ENCODE measurements at regions not wholly inside any gene's neighbourhood (a gene's known extent, or its start where the extent isn't known, plus 50 kb on each side); places are given as distances from the start of the nearest gene placed in this dataset.

- Histone ChIP-seq H3K4me2 (ENCODE audit: insufficient read depth, low read length, poor library complexity, severe bottlenecking) (no peak overlapping the region), H4K8ac (ENCODE audit: low read depth, low read length) (no peak overlapping the region), H3K4me3 (ENCODE audit: low read length in 2 of 2) (no peak overlapping the region), H3K27ac (replicated peaks; ENCODE audit: low read length) (no peak overlapping the region), H3K23ac (ENCODE audit: low read depth, low read length, poor library complexity) (no peak overlapping the region), H2AFZ (ENCODE audit: low read length) (no peak overlapping the region), H4K91ac (ENCODE audit: low read depth, low read length, poor library complexity) (no peak overlapping the region), H3K14ac (ENCODE audit: low read length) (no peak overlapping the region), H2AK5ac (ENCODE audit: low read depth, low read length) (no peak overlapping the region), H3K9me3 (replicated peaks in 1 of 2; ENCODE audit: control insufficient read depth in 2 of 2, insufficient read depth in 1 of 2, low read depth in 1 of 2, low read length in 2 of 2) (no peaks in the 10 kb centered on the region), H3K9ac (ENCODE audit: low read depth, low read length, poor library complexity) (no peak overlapping the region), H3K18ac (ENCODE audit: low read length) (no peak overlapping the region), H3K4ac (ENCODE audit: low read length) (no peak overlapping the region), H3K79me1 (ENCODE audit: low read depth, low read length) (no peaks in the 10 kb centered on the region), H3K27me3 (ENCODE audit: control insufficient read depth in 3 of 3, insufficient read depth in 3 of 3, low read depth in 1 of 3, low read length in 3 of 3) (no peaks in the 10 kb centered on the region), H2BK12ac (ENCODE audit: low read length) (no peak overlapping the region), H3K4me1 (ENCODE audit: control insufficient read depth in 2 of 2, insufficient read depth in 1 of 2, low read depth in 1 of 2, low read length in 2 of 2) (peaks cover 0 to 4% of the 10 kb centered on the region in 2 donors), H2BK120ac (ENCODE audit: low read depth, low read length) (no peak overlapping the region), H2BK15ac (ENCODE audit: low read length) (no peak overlapping the region), H3K36me3 (replicated peaks in 1 of 2; ENCODE audit: control insufficient read depth in 2 of 2, insufficient read depth in 2 of 2, low read length in 2 of 2) (no peaks in the 10 kb centered on the region), H2BK5ac (ENCODE audit: low read length) (no peak overlapping the region)
- no peak for DNase-seq (ENCODE audit: low spot score)
- no CpG with 5 or more reads among the region's 3 CpGs for WGBS, 2 donors (ENCODE audit: extremely low coverage in 2 of 2, insufficient read length in 2 of 2, insufficient replicate concordance in 1 of 2)
Observed at GRCh38 chr4:125191232-125191631, 123.5 kb upstream of the FAT4 start.

DNA sequence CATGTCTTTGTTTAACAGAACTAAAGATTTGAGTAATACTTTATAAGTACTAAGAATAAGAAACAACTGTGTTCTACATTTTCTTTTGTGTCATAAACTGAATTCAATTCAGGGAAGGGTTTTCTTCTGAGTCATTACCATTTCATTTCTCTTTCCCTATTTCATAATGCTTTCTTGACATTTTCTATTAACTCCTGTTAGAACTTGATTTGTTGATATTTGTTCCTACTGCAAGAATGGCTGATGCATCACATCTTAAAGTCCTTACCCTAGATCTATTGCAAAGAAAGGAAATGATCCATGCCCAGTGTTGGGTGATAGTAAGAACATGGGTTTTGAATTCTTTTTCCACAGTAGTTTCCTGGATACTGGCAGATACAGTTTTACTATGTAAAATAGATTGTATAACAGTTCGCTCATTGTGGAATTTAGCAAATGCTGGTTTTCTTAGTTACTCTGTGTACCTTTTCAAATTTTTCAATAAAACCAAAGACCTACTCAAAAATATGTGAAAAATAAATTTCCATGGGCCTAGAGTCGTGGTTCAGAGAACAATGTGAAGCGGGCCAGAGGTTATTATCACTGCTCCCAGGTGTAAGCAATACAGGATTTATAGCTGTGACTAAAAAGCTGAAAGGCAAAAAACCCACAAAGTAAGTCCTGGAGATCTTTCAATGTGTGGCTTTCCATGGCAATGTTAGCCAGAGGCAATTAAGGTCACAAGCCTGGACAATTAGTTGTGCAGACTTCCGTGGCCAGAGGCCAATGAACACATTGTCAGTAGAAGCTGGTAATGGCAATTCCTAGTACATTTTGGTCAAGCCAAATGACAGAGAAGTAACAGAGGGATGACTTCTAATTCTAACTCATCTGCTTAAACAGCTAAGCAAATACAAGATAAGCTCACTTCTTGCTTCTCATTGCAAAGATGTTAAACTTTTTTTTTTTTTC lies 127.3 kb upstream of the FAT4 start:
- Histone ChIP-seq H4K8ac (ENCODE audit: low read depth, low read length) (no peak overlapping the region), H3K14ac (ENCODE audit: low read length) (no peak overlapping the region), H2AFZ (ENCODE audit: low read length) (no peak overlapping the region), H2BK120ac (ENCODE audit: low read depth, low read length) (no peak overlapping the region), H2BK12ac (ENCODE audit: low read length) (no peak overlapping the region), H3K27ac (replicated peaks; ENCODE audit: low read length) (no peak overlapping the region), H3K9ac (ENCODE audit: low read depth, low read length, poor library complexity) (no peak overlapping the region), H3K18ac (ENCODE audit: low read length) (no peak overlapping the region), H3K79me1 (ENCODE audit: low read depth, low read length) (no peaks in the 10 kb centered on the region), H3K23ac (ENCODE audit: low read depth, low read length, poor library complexity) (no peak overlapping the region), H3K36me3 (replicated peaks in 1 of 2; ENCODE audit: control insufficient read depth in 2 of 2, insufficient read depth in 2 of 2, low read length in 2 of 2) (no peaks in the 10 kb centered on the region), H2BK5ac (ENCODE audit: low read length) (no peak overlapping the region), H3K27me3 (ENCODE audit: control insufficient read depth in 3 of 3, insufficient read depth in 3 of 3, low read depth in 1 of 3, low read length in 3 of 3) (no peaks in the 10 kb centered on the region), H3K4me2 (ENCODE audit: insufficient read depth, low read length, poor library complexity, severe bottlenecking) (no peak overlapping the region), H3K4me3 (ENCODE audit: low read length in 2 of 2) (no peak overlapping the region), H3K4me1 (ENCODE audit: control insufficient read depth in 2 of 2, insufficient read depth in 1 of 2, low read depth in 1 of 2, low read length in 2 of 2) (peaks cover 0 to 4% of the 10 kb centered on the region in 2 donors), H4K91ac (ENCODE audit: low read depth, low read length, poor library complexity) (no peak overlapping the region), H2AK5ac (ENCODE audit: low read depth, low read length) (no peak overlapping the region), H3K9me3 (replicated peaks in 1 of 2; ENCODE audit: control insufficient read depth in 2 of 2, insufficient read depth in 1 of 2, low read depth in 1 of 2, low read length in 2 of 2) (no peaks in the 10 kb centered on the region), H2BK15ac (ENCODE audit: low read length) (no peak overlapping the region), H3K4ac (ENCODE audit: low read length) (no peak overlapping the region)
- no peak for DNase-seq (ENCODE audit: low spot score)
- WGBS, 2 donors (ENCODE audit: extremely low coverage in 2 of 2, insufficient read length in 2 of 2, insufficient replicate concordance in 1 of 2): no CpG with 5 or more reads among the region's 4 CpGs

DNA sequence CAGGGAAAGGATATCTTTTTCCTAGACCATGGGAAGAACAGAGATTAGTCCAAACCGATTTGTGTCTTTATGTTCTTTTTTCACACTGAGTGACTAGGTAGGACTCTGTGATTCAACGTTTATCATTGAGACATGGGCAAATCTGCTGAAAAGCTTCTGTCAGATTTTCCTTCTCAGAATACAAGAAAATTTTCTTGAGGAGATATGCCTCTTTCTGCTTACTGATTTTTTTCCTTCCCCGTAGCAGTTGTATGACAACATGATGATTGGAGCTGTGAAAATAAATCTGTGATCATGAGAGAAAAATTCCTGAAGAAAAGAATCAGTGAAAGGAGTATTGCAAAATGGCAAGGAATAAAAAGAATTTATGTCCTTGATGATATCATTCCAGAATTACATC lies 130.6 kb upstream of the FAT4 start:
- no CpG with 5 or more reads among the region's 3 CpGs for WGBS, 2 donors (ENCODE audit: extremely low coverage in 2 of 2, insufficient read length in 2 of 2, insufficient replicate concordance in 1 of 2)
- Histone ChIP-seq H4K91ac (ENCODE audit: low read depth, low read length, poor library complexity) (no peak overlapping the region), H2BK12ac (ENCODE audit: low read length) (no peak overlapping the region), H3K79me1 (ENCODE audit: low read depth, low read length) (no peaks in the 10 kb centered on the region), H3K9ac (ENCODE audit: low read depth, low read length, poor library complexity) (no peak overlapping the region), H3K14ac (ENCODE audit: low read length) (no peak overlapping the region), H4K8ac (ENCODE audit: low read depth, low read length) (no peak overlapping the region), H2BK5ac (ENCODE audit: low read length) (no peak overlapping the region), H3K4ac (ENCODE audit: low read length) (no peak overlapping the region), H3K27me3 (ENCODE audit: control insufficient read depth in 3 of 3, insufficient read depth in 3 of 3, low read depth in 1 of 3, low read length in 3 of 3) (no peaks in the 10 kb centered on the region), H3K4me2 (ENCODE audit: insufficient read depth, low read length, poor library complexity, severe bottlenecking) (no peak overlapping the region), H2BK15ac (ENCODE audit: low read length) (no peak overlapping the region), H3K9me3 (replicated peaks in 1 of 2; ENCODE audit: control insufficient read depth in 2 of 2, insufficient read depth in 1 of 2, low read depth in 1 of 2, low read length in 2 of 2) (no peaks in the 10 kb centered on the region), H3K4me1 (ENCODE audit: control insufficient read depth in 2 of 2, insufficient read depth in 1 of 2, low read depth in 1 of 2, low read length in 2 of 2) (peaks cover 0 to 1% of the 10 kb centered on the region in 2 donors), H3K23ac (ENCODE audit: low read depth, low read length, poor library complexity) (no peak overlapping the region), H2BK120ac (ENCODE audit: low read depth, low read length) (no peak overlapping the region), H3K18ac (ENCODE audit: low read length) (no peak overlapping the region), H3K36me3 (replicated peaks in 1 of 2; ENCODE audit: control insufficient read depth in 2 of 2, insufficient read depth in 2 of 2, low read length in 2 of 2) (no peaks in the 10 kb centered on the region), H2AFZ (ENCODE audit: low read length) (no peak overlapping the region), H2AK5ac (ENCODE audit: low read depth, low read length) (no peak overlapping the region), H3K27ac (replicated peaks; ENCODE audit: low read length) (no peak overlapping the region), H3K4me3 (ENCODE audit: low read length in 2 of 2) (no peak overlapping the region)
- no peak for DNase-seq (ENCODE audit: low spot score)

GRCh38 chr4:125181804-125182203 lies 133.0 kb upstream of the FAT4 start:
- no CpG with 5 or more reads among the region's 3 CpGs for WGBS, 2 donors (ENCODE audit: extremely low coverage in 2 of 2, insufficient read length in 2 of 2, insufficient replicate concordance in 1 of 2)
- H2AK5ac ChIP-seq (ENCODE audit: low read depth, low read length): no peak overlapping the region

More at GRCh38 chr4:125181804-125182203, 133.0 kb upstream of the FAT4 start:
- H3K14ac ChIP-seq (ENCODE audit: low read length): no peak overlapping the region
- no peaks in the 10 kb centered on the region for H3K79me1 ChIP-seq (ENCODE audit: low read depth, low read length)
- no peak overlapping the region for H3K27ac ChIP-seq (replicated peaks; ENCODE audit: low read length)
- no peak overlapping the region for H2BK120ac ChIP-seq (ENCODE audit: low read depth, low read length)
- no peak overlapping the region for H2BK15ac ChIP-seq (ENCODE audit: low read length)
- H3K4ac ChIP-seq (ENCODE audit: low read length): no peak overlapping the region
- H2BK5ac ChIP-seq (ENCODE audit: low read length): no peak overlapping the region
- H3K9me3 ChIP-seq (replicated peaks in 1 of 2; ENCODE audit: control insufficient read depth in 2 of 2, insufficient read depth in 1 of 2, low read depth in 1 of 2, low read length in 2 of 2): no peaks in the 10 kb centered on the region
- H3K18ac ChIP-seq (ENCODE audit: low read length): no peak overlapping the region
- H3K36me3 ChIP-seq (replicated peaks in 1 of 2; ENCODE audit: control insufficient read depth in 2 of 2, insufficient read depth in 2 of 2, low read length in 2 of 2): no peaks in the 10 kb centered on the region
- H4K8ac ChIP-seq (ENCODE audit: low read depth, low read length): no peak overlapping the region
- H2BK12ac ChIP-seq (ENCODE audit: low read length): no peak overlapping the region
- H3K4me2 ChIP-seq (ENCODE audit: insufficient read depth, low read length, poor library complexity, severe bottlenecking): no peak overlapping the region
- no peak overlapping the region for H3K23ac ChIP-seq (ENCODE audit: low read depth, low read length, poor library complexity)
- no peak for DNase-seq (ENCODE audit: low spot score)
- H3K27me3 ChIP-seq (ENCODE audit: control insufficient read depth in 3 of 3, insufficient read depth in 3 of 3, low read depth in 1 of 3, low read length in 3 of 3): no peaks in the 10 kb centered on the region
- no peak overlapping the region for H3K9ac ChIP-seq (ENCODE audit: low read depth, low read length, poor library complexity)
- no peaks in the 10 kb centered on the region for H3K4me1 ChIP-seq (ENCODE audit: control insufficient read depth in 2 of 2, insufficient read depth in 1 of 2, low read depth in 1 of 2, low read length in 2 of 2)
- no peak overlapping the region for H3K4me3 ChIP-seq (ENCODE audit: low read length in 2 of 2)
- no peak overlapping the region for H4K91ac ChIP-seq (ENCODE audit: low read depth, low read length, poor library complexity)
- no peak overlapping the region for H2AFZ ChIP-seq (ENCODE audit: low read length)
